ELR (cell line): ENCODE measurements at regions not wholly inside any gene's neighbourhood (a gene's known extent, or its start where the extent isn't known, plus 50 kb on each side); places are given as distances from the start of the nearest gene placed in this dataset.
A peak's percentile ranks its signal among the peaks of the same experiment; 100 is the strongest.

Experiments
- DNase-seq: peaks from one replicate; pipeline ENCODE4 v3.0.0-alpha.2; 2015; ENCODE audit warnings: low read depth

DNA sequence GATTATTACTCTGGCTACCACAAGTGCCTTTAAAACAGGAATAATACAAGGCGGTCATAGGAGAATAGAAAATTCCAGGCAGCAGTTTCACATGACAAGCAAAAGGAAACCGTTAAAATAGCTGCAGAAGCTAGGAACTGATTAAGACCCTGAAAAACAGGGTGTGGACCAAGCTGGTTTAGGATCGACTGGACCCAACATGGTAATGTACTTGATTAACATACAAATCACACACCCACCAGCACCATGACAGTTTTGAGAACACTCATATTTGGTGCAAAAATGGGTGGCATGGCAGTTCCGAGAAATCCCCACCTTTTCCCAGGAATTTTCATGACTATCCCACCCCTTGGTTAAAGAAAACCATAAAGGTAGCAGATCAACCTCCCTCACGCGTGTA, 51.9 kb upstream of the TMEM163 start:
- no peak for DNase-seq

DNA sequence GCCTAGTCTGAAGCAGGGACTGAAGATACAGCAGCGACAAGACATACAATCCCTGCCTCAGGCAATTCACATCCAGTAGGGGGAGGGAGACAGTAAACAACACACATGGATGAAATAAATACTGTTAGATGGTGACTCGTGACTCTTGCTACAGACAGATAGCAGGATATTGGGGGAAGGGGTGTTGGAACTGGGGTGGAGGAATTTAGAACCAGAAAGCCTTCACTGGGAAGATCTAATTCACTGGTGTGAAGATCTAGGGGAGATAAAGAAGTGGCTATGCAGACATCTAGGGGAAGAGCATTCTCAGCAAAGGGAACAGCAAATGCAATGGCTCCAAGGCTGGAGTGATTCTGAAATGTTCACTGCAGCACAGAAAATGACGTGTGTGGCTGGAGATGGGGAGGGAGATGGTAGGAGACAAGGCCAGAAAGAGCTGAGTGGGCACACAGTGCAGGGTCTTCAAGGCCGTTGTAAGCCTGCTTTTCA, 52.6 kb upstream of the TMEM163 start:
- DNase-seq, result peak; percentile 37

DNA sequence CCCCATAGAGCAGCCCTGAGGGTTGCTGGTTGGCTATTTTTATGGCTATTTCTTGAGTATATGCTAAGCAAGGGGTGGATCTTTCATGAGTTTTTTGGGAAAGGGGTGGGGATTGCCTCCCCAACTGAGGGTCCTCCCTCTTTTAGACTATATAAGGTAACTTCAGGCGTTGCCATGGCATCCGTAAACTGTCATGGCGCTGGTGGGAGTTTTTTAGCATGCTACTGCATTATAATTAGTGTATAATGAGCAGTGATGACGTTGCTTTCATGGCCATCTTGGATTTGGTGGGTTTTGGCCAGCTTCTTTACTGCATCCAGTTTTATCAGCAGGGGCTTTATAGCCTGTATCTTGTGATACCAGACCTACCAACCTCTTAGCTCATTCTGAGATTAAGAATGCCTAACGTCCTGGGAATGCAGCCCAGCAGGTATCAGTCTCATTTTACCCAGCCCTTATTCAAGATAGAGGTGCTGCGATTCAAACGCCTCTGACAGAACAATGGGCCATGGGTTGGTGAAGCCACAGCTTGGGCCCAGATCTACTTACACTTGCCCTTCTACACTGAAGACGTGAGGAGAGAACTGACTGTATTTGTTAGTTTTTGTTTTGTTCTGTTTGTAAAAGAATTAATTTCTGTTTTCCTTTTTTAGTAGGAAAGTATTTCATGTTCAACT, 53.8 kb upstream of the TMEM163 start:
- DNase-seq, result no peak

DNA sequence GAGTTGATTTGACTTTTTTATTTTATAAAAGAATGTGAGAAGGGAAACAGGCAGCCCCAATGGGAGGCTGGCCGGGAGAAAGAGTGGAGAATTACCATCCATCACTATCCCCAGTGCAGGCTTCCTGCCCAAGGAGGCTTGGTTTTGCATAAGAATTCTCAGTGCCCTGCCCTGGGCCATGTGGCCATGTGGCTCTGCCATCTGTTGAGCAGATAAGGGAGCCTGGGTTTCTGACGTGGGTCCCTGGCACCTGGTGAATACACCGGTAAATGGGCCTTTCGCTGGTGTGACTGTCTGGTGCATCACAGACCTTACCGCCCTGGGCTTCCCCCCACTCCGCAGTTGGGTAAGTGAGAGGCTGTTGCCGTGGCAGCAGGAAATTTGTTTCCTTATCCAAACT, 54.5 kb upstream of the TMEM163 start:
- no peak for DNase-seq

DNA sequence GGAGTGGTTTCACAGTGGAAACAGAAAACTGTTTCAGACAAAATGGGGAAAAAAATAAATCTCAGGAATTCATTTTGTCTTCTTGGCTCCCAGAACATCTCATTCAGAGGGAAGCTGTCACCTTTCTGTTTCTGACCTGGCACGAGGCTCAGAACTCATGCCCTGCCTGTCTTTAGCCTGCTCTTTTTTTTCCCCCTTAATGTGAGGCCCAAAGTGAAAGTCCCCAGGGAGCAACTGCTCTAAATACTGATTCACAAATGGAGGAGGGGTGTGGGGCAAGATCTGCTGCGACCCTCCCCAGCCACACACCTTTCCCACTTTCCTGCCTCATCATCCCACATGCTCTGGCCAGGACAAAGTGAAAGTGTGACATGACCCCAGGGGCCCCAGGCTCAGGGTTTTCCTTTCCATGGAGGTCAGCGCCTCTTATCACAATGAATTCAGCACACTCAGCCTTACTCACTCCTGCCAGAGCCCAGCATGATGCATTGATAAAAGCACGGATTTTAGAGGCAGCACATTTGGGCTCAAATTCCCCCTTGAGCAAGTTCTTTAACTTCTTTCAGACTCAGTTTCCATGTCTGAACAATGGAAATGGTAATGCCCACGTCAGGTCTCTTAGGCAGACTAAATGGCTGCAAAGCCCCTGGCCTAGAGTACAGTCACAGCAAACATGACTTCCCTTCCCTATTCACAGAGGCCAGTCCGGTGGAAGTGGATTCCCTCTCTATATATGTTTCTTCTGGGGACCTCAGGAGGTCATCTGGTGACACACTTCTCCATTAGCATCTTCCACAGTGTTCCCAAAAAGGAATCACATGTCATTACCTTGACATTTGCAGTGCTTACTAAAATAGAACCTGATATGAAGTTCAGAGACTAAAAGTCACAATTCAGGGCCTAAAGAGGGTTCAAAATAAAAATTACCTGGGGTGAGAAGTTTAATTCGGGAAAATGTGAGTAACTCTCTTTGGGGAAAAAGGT, 55.3 kb upstream of the TMEM163 start:
- peak; percentile 57 for DNase-seq

DNA sequence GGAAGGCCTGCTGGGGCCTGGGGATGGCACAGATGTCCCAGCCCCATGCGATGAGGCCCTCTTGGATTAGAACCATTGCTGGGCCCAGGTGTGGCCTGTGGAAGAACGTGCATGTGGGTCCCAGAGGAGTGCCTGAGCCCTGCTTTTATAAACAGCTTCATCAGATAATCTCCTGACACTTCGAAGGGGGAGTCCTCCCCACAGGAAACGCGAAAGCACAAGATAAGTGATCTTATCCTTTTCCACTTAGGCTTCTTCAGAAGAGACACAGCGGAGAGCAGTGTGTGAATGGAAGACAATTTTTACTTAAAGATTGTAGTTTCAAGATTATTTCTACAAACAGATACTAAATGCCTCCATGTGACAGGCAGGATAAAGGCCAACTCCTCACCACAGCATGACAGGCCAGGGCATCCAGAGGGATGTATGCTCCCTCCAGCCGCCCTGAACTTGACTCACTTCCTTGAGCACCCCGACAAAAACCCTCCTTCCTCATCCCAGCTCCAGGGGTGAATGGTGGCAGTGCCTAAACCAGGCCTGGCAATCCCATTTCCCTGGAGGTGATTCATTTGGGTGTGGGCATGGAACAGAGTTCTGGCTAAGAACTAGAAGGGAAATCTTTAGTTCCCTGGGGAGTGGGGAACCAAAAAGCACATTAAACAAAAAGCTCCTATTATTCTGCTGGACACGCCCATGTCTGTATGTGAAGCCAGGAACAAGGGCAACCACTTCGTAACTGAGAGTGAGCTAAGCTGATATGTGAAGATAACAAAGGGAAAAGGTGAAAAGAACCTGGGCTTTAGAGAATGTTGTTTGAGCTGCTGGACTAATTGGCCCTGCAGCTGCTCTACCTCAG, 56.2 kb upstream of the TMEM163 start:
- peak; percentile 57 for DNase-seq

DNA sequence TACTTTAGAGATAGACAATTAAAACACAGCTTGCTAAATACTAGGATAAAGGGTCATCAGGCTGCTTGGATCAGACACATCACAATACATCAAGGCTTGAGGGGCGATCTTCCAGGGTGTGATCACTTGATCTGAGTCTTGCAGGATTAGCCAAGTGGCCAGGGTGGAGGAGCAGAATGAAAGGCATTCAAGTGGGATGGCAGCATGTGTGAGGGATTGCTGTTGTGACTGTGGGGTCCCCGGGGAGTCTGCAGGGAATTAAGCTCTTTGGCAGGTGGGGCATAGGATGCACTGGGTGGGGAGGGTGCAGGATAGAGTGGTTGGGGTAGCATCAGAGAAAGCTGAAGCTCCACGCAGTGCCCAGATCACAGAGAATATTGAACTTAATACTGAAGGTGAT, 58.0 kb upstream of the TMEM163 start:
- DNase-seq, result no peak

DNA sequence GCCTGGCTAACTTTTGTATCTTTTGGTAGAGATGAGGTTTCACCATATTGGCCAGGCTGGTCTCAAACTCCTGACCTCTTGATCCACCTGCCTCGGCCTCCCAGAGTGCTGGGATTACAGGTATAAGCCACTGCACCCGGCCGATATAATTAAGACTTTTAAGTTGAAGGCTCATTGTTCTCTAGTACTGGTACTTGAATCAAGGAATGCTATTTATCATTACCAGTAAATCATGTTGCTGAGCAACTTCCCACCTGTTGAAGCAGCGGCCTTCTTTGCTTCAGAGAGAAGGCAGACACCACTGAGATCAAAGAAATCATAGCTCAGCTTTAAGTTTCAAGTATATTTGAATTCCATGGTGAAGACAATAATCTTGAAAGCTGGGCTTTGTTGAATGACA, 58.8 kb upstream of the TMEM163 start:
- no peak for DNase-seq

DNA sequence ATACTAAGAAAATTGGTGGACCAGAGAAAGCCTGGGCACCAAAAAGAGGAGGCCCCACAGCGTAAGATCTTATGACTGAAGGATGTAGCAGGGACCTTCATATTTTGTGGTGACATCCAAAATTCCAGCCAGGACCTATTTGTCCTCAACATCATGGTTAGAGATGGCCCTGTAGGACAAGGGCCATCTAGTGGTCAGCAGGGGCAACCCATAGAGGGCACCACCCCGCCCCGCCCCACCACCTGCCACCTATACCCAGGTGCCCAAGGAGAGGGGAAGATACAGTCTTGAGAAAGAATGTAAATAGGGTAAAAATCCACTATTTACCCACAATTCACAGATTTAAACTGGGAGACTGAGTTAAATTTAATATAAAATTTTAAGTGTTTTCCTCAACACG, 59.6 kb upstream of the TMEM163 start:
- DNase-seq, result peak; percentile 20

DNA sequence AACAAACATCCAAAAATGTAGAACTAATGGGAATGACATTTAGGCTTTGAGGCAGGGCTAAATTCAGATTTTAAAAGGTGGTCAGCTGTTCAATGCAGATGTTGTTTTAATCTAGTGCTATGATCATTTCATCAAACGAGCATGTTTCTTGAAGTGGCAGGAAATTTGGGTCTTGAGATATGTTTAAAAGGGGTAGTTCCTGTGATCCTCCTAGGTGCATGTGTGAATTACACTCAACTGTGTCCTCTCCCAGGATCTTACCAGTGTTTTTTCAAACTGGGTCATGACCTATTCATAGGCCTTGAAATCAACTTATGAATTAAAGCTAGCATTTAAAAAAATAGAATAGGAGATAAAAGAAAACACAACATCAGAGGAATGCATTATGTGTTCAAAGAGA, 57.4 kb upstream of the ACMSD start:
- DNase-seq, result no peak

DNA sequence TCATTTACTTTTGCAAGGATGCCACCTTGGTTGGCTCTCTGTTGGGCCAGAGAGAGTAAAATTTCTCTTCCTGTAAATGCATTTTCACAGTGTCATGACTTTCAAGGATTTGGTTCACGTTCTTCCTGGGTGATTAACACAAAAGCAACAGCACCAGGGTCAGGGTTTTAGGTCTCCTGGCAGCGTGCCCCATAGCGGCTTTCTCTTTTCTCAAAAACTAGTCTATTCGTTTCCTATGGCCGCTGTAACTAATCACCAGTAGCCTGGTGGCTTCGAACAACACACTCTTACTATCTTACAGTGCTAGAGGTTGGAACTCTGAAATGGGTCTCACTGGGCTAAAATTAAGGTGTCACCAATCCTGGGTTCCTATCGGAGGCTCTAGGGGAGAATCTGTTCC, 56.3 kb upstream of the ACMSD start:
- no peak for DNase-seq

DNA sequence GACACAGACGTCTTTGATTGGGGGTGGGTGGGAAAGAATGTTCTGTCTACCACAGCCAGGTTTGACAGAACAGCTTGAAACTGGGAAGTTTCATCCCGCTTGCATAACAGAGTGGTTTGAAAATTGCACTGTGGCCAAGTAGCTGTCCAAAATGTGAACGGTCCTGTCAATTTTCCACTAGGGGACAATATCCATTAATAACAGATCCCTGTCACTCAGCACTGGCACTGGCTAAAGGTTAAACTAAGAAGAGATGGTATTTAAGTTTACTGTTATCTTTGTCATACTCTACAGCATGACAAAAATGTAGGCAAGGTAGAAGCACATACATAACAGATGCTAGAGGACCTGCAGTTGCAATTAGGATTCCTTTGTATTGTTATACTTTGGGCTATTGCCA, 55.6 kb upstream of the ACMSD start:
- peak; percentile 61 for DNase-seq

DNA sequence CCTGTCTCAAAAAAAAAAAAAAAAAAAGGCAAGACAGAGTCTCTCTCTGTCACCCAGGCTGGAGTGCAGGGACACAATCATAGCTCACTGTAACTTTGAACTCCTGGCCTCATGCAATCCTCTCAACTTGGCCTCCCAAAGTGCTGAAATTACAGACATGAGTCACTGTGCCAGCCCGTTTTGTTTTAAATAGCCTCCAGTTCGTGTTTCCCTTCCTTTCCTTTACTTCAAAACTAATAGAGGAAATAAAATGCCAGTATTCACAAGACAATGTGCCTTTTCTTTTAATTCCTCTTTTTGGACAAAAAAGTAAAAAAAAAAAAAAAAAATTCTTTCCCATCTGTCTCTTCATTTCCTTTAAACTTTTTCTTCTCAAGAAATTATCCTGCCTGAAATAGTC, 54.5 kb upstream of the ACMSD start:
- no peak for DNase-seq

DNA sequence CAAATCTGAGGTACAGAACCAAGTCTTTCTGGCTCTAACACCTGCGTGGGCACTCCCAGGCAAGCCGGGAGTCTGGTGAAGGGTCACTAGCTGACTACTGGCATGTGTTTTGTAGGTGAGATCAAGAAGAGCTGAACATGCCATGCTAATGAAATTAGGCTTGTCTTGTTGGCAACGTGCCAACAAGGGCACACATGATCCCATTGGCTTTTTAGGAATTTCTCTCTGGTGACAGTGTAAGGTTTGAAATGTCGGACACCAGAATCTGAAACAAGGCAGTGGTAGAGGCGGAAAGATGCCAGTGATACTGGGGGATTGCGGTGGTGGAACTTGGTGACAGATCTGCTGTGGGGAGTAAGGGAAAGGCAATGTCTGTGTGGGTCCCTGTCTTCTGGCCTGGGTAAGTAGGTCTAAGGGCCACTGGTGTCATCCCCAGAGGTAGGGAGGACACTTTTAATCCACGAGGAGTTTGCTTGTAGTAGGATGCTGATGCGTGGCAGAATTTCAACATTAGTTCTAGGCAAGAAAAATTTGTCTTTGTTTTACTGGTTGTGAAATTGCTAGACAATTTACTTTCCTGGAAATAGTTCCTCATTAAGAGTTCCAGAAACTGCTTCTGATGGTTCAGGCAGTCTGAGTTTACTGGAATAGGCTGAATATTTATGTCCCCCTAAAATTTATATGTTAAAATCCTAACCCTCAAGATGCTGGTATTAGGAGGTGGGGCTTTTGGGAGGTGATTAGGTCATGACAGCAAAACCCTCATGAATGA, 52.6 kb upstream of the ACMSD start:
- DNase-seq, result no peak

DNA sequence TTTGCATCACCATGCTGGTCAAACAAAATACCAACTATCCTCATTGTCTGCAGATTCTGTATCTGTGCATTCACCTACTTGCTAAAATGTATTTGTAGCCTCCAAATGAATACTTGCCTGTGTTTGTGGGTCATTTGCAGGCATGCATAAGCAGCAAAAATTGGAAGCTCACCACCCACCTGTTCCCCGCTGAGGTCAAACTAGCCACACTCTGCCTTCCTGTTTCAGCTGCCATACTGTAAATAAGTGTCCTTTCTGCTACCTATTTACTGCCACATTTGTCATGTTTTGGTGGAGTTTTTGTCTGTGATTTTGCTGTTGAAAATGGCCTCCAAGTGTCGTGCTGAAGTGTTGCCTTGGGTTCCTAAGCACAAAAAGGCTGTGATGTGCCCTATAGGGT, 50.0 kb upstream of the ACMSD start:
- DNase-seq, result no peak
